ENCODE measurements at regions not wholly inside any gene's neighbourhood (a gene's known extent, or its start where the extent isn't known, plus 50 kb on each side); places are given as distances from the start of the nearest gene placed in this dataset.

DNA sequence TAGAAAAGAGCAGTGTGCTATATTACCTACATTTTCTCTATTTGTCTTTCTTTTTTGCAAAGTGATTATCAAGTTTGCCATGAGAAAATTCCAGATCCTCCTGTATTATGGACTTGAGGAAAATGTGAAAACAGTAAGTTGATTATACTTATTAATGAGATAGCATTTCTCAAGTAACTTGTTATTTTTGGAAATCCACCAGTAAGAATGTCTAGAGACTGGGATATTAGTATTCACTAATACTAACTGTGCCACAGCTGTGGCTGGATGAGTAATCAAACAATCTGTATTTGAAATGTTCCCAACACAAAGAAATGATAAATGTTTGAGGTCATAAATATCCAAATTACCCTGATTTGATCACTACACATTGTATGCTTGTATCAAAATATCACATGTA, 147.0 kb upstream of the CTSO start:
- DNase-seq (ENCODE audit: low spot score), result no peak

DNA sequence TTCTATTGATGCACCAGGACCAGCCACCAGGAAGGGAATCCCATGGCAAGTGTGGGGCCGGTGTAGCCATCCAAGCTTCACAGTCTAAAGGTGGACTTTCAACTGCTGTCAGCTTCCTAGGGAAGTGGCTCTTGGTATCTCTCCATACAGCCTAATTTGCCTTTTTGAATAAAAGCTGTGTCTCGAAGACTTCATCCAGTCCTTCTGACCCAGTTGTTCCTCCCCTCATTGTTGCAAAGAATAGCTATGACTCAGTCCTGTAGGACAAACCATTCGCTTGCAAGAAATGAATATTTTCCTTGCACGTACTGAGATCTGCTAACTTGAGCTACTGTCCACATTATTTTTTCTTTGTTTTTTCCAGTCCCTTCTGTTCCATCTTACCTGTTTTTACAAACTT, 145.1 kb upstream of the CTSO start:
- no peak for DNase-seq (ENCODE audit: low spot score)

DNA sequence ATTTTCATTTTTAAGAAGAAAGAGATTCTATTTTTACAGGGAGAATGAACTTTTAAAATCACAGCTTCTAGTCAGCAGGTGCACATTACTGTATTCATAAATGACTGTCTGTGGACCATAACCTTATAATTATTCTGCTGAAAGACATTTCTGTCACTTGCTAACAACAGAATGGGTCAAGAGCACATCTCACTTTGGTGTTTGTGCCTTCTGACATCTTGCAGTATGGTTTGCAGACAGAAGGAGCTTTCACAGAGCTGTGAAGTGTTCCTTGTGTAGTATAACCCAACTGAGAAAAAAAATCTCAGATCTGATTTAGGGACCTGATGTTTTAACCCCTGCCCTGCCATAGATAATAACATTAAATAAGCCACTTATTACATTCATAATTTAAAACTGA, 131.4 kb upstream of the CTSO start:
- DNase-seq (ENCODE audit: low spot score), result no peak

DNA sequence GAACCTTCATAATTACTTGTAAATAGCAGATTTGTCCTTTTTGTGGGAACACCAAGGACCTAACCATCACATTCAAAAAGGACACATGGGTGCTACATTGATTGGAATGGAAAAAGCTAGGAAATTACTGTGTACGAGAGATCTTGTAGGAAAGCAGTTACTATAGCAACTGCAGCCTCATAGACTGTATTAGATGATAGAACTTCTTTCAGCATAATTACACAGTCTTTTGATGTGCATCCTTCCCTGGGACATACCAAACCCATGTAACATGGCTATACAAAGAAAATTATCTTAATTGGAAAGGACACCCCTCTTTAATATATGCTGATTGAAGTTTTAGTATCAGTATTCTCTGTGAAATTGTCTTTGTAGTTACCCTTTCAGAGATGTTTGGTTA, 130.7 kb upstream of the CTSO start:
- DNase-seq (ENCODE audit: low spot score), result no peak

DNA sequence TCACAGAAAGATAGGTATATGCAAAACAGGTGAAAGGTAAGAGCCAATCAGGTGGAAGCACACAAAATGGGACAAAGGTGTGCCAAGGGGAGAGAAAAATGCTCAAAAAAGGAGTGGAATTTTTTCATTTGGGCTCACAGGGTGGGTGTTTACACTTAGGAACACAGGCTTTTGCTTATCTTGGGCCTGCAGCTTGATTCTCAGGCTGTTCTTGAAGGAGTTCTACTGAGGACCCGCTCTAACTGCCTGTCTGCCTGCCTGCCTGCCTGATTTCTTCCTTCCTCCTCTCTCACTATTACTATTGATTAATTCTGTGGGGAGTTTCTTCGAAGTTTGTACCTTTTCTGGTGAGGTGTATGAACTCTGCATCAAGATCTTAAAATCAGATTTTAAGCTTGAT, 120.3 kb upstream of the CTSO start:
- DNase-seq (ENCODE audit: low spot score), result no peak

DNA sequence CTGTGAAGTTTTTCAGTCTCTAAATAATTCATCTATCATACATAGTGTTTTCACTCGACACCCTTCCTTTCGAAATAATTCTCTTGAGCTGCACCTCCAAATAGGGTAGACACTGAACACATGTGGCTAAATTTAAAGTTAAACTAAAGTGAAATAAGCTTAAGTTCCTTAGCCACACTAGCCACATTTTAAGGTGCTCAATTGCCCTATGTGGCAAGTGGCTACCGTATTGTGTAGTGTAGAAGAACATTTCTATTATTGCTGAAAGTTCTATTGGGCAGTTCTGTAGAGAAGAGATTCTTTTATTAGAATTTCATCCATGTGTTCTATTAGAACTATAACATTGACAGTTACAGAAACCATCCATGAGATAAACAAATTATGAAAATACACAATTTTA, 107.0 kb upstream of the CTSO start:
- DNase-seq (ENCODE audit: low spot score), result no peak

DNA sequence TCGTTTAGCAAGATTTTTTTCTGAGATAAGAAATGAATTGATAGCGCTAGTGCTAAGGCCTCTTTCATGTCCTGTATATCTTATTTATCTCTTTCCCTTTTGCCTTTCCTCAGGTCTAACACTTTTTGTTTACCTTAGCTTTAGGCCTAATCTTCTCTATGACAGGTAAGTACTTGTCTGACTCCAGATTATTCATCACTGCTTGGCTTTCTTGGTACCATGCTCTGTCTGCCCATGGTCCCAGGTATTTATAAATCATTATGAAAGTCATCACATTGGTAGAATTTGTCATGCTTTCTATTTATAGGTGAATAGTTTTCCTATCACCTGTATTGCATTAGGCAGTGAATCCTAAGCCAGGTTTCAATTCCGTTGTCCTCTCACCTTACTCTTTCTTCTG, 99.5 kb upstream of the CTSO start:
- DNase-seq (ENCODE audit: low spot score), result no peak

DNA sequence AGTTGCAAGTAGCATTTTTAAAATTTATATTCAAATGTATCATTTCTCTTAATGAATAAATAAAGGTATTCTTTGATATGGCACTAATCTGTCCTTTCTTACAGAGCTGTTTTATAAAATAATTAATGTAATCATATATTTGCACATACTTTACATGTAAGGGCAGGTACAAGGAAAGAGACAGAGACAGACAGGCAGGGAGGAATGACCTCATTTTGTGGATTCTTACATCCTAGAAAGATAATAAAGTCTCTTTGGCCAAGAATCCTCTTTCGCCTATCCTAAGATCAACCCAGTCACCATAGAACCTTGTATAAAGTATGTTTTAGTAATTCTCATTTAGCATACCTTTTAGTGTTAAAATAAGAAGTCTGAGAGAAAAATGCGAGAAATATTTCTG, 98.5 kb upstream of the CTSO start:
- DNase-seq (ENCODE audit: low spot score), result no peak

DNA sequence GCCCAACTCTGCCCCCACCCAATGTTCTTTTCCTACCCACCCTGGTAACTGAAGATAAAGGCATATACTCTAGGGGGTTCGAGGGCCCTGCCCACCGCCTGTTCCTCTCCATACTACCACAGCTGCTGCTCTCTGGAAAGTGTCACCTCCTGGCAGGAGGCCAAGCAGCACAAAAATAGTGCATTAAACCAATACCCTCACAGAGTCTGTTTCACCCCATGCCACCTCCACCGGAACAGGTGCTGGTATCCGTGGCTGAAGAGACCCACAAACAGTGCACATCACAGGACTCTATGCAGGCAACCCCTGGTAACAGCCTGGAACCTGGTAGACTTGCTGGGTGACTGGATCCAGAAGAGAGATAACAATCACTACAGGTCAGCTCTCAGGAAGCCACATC, 85.1 kb upstream of the CTSO start:
- no peak for DNase-seq (ENCODE audit: low spot score)

DNA sequence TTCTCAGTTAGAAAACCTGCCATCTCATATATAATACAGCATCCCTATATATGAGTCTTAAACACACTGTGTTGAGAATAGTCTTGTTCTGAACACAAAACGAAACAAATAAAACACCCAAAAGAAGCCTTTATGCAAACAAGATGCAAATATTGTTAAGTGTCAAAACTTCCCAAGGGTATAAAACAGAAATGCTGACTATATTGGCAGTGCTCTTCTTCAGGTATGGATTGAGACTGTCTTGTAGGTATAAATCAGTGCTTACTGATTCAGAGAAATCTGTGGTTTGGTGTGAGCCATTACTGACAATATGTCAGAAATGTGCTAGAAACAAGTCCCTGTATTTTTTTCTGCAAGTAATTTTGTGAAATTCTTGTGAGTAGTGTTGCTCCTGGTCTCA, 82.8 kb upstream of the CTSO start:
- no peak for DNase-seq (ENCODE audit: low spot score)

DNA sequence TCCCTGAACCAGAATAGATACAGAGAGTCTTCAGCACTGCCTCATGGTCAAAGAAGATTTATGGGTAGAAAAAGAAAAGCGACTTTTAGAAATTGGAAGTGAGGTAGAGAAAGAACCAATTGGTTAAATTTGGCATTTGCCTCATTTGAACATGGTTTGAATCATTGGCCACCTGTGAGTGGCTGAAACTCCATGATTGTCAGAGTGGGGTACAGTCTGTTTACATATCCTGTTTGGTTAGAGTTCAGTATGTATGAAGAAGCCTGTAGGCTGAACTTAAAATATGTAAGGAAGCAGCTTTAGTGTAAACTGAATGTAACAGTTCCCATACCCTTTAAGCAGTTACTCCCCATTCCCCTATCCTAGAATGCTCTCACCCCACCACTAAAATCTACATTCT, 76.0 kb upstream of the CTSO start:
- no peak for DNase-seq (ENCODE audit: low spot score)

DNA sequence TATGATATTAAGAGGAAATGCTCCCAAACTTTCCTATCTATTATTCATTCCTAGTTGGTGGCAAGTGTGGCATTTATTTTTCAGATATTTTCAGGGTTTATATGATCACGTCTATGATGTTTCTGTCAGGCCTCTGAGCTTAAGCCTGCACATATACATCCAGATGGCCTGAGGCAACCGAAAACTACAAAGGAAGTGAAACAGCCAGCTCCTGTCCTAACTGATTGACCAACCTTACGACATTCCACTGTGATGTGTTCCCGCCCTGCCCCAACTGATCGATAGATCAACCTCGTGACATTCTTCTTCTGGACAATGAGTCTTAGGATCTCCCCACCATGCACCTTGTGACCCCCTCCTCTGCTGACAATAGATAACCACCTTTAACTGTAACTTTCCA, 67.6 kb upstream of the CTSO start:
- DNase-seq (ENCODE audit: low spot score), result no peak

DNA sequence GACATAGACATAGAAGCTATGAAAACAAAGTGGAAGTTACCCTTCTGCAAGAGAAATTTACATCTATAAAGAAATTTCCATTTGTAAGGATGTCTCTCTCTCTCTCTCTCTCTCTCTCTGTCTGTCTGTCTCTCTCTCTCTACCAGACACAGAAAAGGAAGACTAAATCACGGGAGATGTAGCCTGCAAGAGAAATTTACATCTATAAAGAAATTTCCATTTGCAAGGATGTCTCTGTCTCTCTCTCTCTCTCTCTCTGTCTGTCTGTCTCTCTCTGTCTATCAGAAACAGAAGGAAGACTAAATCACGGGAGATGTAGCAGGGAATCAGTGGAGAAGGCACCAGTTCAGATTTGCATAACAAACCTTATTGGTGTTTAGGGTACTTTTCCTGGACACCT, 65.6 kb upstream of the CTSO start:
- no peak for DNase-seq (ENCODE audit: low spot score)

DNA sequence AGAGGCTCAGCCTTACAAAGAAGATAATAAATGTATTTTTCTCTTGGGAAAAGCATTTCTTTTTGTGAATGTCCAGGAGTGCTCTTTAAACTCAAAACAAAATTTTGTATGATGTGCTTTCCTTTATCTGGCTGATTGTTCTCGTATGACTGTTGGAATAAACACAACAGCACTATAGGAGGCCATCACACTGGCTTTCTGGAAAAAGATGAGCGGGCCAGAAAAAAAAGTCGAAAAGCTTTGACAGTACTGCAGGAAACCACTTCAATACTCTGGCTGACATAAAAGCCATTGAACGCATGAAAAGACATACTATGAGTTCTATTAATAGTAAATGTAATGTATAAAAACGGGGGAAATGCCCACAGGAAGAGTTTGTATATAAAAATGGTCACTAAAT, 64.7 kb upstream of the CTSO start:
- DNase-seq (ENCODE audit: low spot score), result no peak

DNA sequence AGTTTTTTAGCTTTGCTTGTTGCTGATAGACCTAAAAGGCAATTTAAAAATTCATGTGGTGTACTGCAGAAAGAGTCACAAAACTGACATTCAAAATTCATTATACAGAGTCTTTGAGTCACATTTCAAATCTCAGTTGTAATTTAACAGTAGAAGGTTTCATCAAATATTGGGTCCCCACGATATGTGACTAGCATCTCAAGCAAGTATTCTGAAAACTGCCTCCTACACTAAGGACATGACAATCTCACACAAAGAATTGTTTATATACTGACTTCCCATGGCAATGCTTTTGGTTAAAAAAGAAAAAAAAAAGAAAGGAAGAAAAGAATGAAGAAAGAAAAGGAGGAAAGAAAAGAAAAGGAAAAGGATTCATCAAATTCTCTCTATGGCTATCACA, 62.1 kb upstream of the CTSO start:
- DNase-seq (ENCODE audit: low spot score), result no peak

DNA sequence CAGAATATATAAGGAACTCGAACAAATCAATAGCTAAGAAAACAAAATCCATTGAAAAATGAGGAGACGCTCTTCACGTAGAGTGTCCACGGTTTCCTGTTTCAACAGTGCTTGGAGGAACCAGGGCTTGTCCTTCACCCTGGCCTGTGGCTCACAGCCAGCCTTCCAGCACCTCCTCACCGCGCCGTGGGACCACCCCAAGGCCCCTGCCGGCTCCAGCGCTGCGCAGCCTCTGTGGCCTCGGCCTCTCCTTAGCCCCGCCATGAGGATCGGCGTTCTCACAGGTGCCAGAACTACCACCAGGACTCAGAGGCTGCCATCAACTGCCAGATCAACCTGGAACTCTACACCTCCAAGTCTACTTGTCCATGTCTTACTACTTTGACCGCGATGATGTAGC, 52.5 kb upstream of the CTSO start:
- DNase-seq (ENCODE audit: low spot score), result no peak

Data from LoVo (cell line).